22Rv1 (cell line): ENCODE measurements at regions not wholly inside any gene's neighbourhood (a gene's known extent, or its start where the extent isn't known, plus 50 kb on each side); places are given as distances from the start of the nearest gene placed in this dataset.

Experiments used
- ZFX ChIP-seq: fragments of 450-650 bp; IDR thresholded peaks from 2 replicates; pipeline ENCODE4 v1.6.1; 2017; ENCODE audit warnings: antibody characterized with exemption, borderline replicate concordance
- TF ChIP-seq, protein P1 (sequence below): fragments of 450-650 bp; IDR thresholded peaks from 2 replicates; pipeline ENCODE4 v1.5.1; 2017; ENCODE audit warnings: mild to moderate bottlenecking

DNA sequence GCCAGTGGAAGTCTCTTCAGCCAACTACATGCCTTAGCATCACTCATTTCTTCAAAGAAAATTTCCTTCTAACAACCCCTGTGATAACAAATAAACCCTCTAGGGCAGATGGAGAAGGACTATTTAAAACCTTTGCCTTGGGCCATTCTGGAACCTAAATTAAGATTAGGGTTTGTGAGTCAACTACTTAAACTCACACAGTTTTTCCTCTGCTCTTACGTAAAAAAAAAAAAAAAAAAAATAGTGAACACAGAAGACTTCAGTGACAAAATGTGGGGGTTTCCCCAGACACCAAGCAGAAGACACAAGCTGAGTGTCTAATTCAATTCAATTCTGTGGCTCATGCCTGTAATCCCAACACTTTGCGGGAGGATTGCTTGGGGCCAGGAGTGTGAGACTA is 65.8 kb upstream of the ERCC6L2 start:
- TF ChIP-seq, protein P1, sequence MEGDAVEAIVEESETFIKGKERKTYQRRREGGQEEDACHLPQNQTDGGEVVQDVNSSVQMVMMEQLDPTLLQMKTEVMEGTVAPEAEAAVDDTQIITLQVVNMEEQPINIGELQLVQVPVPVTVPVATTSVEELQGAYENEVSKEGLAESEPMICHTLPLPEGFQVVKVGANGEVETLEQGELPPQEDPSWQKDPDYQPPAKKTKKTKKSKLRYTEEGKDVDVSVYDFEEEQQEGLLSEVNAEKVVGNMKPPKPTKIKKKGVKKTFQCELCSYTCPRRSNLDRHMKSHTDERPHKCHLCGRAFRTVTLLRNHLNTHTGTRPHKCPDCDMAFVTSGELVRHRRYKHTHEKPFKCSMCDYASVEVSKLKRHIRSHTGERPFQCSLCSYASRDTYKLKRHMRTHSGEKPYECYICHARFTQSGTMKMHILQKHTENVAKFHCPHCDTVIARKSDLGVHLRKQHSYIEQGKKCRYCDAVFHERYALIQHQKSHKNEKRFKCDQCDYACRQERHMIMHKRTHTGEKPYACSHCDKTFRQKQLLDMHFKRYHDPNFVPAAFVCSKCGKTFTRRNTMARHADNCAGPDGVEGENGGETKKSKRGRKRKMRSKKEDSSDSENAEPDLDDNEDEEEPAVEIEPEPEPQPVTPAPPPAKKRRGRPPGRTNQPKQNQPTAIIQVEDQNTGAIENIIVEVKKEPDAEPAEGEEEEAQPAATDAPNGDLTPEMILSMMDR: no peak
- TF ChIP-seq ZFX: no peak
